ENCODE measurements at regions not wholly inside any gene's neighbourhood (a gene's known extent, or its start where the extent isn't known, plus 50 kb on each side); places are given as distances from the start of the nearest gene placed in this dataset.
"Not testable (repeated sequence)": the region's sequence is repeated elsewhere in the genome, so short reads cannot be mapped to it uniquely, and the experiment has no call there.

- Histone ChIP-seq H3K9me3 (ENCODE audit: insufficient read depth, low read depth, low read length) (peaks cover 6% of the 10 kb centered on the region), H3K27me3 (ENCODE audit: insufficient read depth, low read length) (no peaks in the 10 kb centered on the region), H3K79me1 (ENCODE audit: low read length) (no peaks in the 10 kb centered on the region), H3K79me2 (ENCODE audit: control insufficient read depth, insufficient read depth, low read length, poor library complexity) (no peaks in the 10 kb centered on the region), H3K36me3 (ENCODE audit: control insufficient read depth in 1 of 2, insufficient read depth in 2 of 2, low read length in 2 of 2) (no peaks in the 10 kb centered on the region), H3K4ac (ENCODE audit: low read depth, low read length) (no peak overlapping the region), H2BK5ac (ENCODE audit: low read depth, low read length, poor library complexity) (no peak overlapping the region), H3K18ac (ENCODE audit: low read length) (no peak overlapping the region), H4K91ac (ENCODE audit: low read depth, low read length) (no peak overlapping the region), H3K4me2 (ENCODE audit: low read length) (no peak overlapping the region), H4K8ac (ENCODE audit: low read depth, low read length) (no peak overlapping the region), H3K14ac (ENCODE audit: low read length) (no peak overlapping the region), H2BK120ac (ENCODE audit: insufficient read depth, low read length, poor library complexity) (no peak overlapping the region), H3K23ac (ENCODE audit: low read length) (no peak overlapping the region), H3K27ac (ENCODE audit: low read depth, low read length) (no peak overlapping the region), H2AK5ac (ENCODE audit: low read length) (peak overlapping the region; percentile 11), H4K12ac (ENCODE audit: low read depth, low read length) (no peak overlapping the region), H3K9ac (ENCODE audit: low read length) (no peak overlapping the region), H3K4me1 (ENCODE audit: control insufficient read depth in 1 of 2, insufficient read depth in 2 of 2, low read length in 2 of 2) (peaks cover 7 to 15% of the 10 kb centered on the region in 2 experiments), H2BK12ac (ENCODE audit: low read length) (no peak overlapping the region), H2AFZ (ENCODE audit: insufficient read depth, low read length, poor library complexity) (no peak overlapping the region), H3K4me3 (ENCODE audit: low read depth, low read length) (peak overlapping the region; percentile 5)
- WGBS (ENCODE audit: extremely low coverage, insufficient coverage, insufficient read length): no CpG with 5 or more reads among the region's 32 CpGs
- DNase-seq: no peak
These were observed 104.5 kb upstream of the ALKAL2 start for GRCh38 chr2:392181-392925.

GRCh38 chr2:391696-392095 lies 103.8 kb upstream of the ALKAL2 start:
- Histone ChIP-seq H4K91ac (ENCODE audit: low read depth, low read length) (no peak overlapping the region), H3K18ac (ENCODE audit: low read length) (no peak overlapping the region), H3K14ac (ENCODE audit: low read length) (no peak overlapping the region), H3K79me1 (ENCODE audit: low read length) (no peaks in the 10 kb centered on the region), H3K4me2 (ENCODE audit: low read length) (no peak overlapping the region), H3K27ac (ENCODE audit: low read depth, low read length) (no peak overlapping the region), H2BK5ac (ENCODE audit: low read depth, low read length, poor library complexity) (no peak overlapping the region), H3K9ac (ENCODE audit: low read length) (no peak overlapping the region), H3K23ac (ENCODE audit: low read length) (no peak overlapping the region), H4K8ac (ENCODE audit: low read depth, low read length) (no peak overlapping the region), H3K4ac (ENCODE audit: low read depth, low read length) (no peak overlapping the region), H3K27me3 (ENCODE audit: insufficient read depth, low read length) (no peaks in the 10 kb centered on the region), H4K12ac (ENCODE audit: low read depth, low read length) (no peak overlapping the region), H2BK120ac (ENCODE audit: insufficient read depth, low read length, poor library complexity) (no peak overlapping the region), H2AK5ac (ENCODE audit: low read length) (no peak overlapping the region), H3K79me2 (ENCODE audit: control insufficient read depth, insufficient read depth, low read length, poor library complexity) (no peaks in the 10 kb centered on the region), H3K36me3 (ENCODE audit: control insufficient read depth in 1 of 2, insufficient read depth in 2 of 2, low read length in 2 of 2) (no peaks in the 10 kb centered on the region), H3K4me3 (ENCODE audit: low read depth, low read length) (no peak overlapping the region), H3K4me1 (ENCODE audit: control insufficient read depth in 1 of 2, insufficient read depth in 2 of 2, low read length in 2 of 2) (peaks cover 7 to 15% of the 10 kb centered on the region in 2 experiments), H2BK12ac (ENCODE audit: low read length) (no peak overlapping the region), H3K9me3 (ENCODE audit: insufficient read depth, low read depth, low read length) (peaks cover 6% of the 10 kb centered on the region), H2AFZ (ENCODE audit: insufficient read depth, low read length, poor library complexity) (no peak overlapping the region)
- WGBS (ENCODE audit: extremely low coverage, insufficient coverage, insufficient read length): no CpG with 5 or more reads among the region's 6 CpGs
- DNase-seq: peak; percentile 13 to 62

GRCh38 chr2:390959-391358 lies 103.1 kb upstream of the ALKAL2 start:
- H3K23ac ChIP-seq (ENCODE audit: low read length): no peak overlapping the region
- peaks cover 7 to 15% of the 10 kb centered on the region in 2 experiments for H3K4me1 ChIP-seq (ENCODE audit: control insufficient read depth in 1 of 2, insufficient read depth in 2 of 2, low read length in 2 of 2)
- H2AK5ac ChIP-seq (ENCODE audit: low read length): no peak overlapping the region
- H3K4ac ChIP-seq (ENCODE audit: low read depth, low read length): no peak overlapping the region
- no peak overlapping the region for H4K8ac ChIP-seq (ENCODE audit: low read depth, low read length)
- H4K12ac ChIP-seq (ENCODE audit: low read depth, low read length): no peak overlapping the region
- H3K14ac ChIP-seq (ENCODE audit: low read length): no peak overlapping the region
- no peak overlapping the region for H2AFZ ChIP-seq (ENCODE audit: insufficient read depth, low read length, poor library complexity)
- H3K27ac ChIP-seq (ENCODE audit: low read depth, low read length): no peak overlapping the region
- no peak overlapping the region for H4K91ac ChIP-seq (ENCODE audit: low read depth, low read length)
- H3K4me3 ChIP-seq (ENCODE audit: low read depth, low read length): no peak overlapping the region
- H3K9me3 ChIP-seq (ENCODE audit: insufficient read depth, low read depth, low read length): peaks cover 5% of the 10 kb centered on the region
- no peak overlapping the region for H2BK120ac ChIP-seq (ENCODE audit: insufficient read depth, low read length, poor library complexity)
- no peak overlapping the region for H2BK5ac ChIP-seq (ENCODE audit: low read depth, low read length, poor library complexity)
- no peak overlapping the region for H3K4me2 ChIP-seq (ENCODE audit: low read length)
- H3K18ac ChIP-seq (ENCODE audit: low read length): no peak overlapping the region
- H3K27me3 ChIP-seq (ENCODE audit: insufficient read depth, low read length): no peaks in the 10 kb centered on the region
- no peak for DNase-seq
- H3K79me1 ChIP-seq (ENCODE audit: low read length): no peaks in the 10 kb centered on the region
- H3K9ac ChIP-seq (ENCODE audit: low read length): no peak overlapping the region
- no peaks in the 10 kb centered on the region for H3K79me2 ChIP-seq (ENCODE audit: control insufficient read depth, insufficient read depth, low read length, poor library complexity)
- no CpG with 5 or more reads among the region's 14 CpGs for WGBS (ENCODE audit: extremely low coverage, insufficient coverage, insufficient read length)
- H2BK12ac ChIP-seq (ENCODE audit: low read length): no peak overlapping the region
- no peaks in the 10 kb centered on the region for H3K36me3 ChIP-seq (ENCODE audit: control insufficient read depth in 1 of 2, insufficient read depth in 2 of 2, low read length in 2 of 2)

- not testable (repeated sequence) for H3K27ac ChIP-seq (ENCODE audit: low read depth, low read length); H3K27me3 ChIP-seq (ENCODE audit: insufficient read depth, low read length); H3K14ac ChIP-seq (ENCODE audit: low read length); H3K9ac ChIP-seq (ENCODE audit: low read length); H2BK12ac ChIP-seq (ENCODE audit: low read length); H3K4me3 ChIP-seq (ENCODE audit: low read depth, low read length); H3K23ac ChIP-seq (ENCODE audit: low read length); H2BK120ac ChIP-seq (ENCODE audit: insufficient read depth, low read length, poor library complexity); H4K91ac ChIP-seq (ENCODE audit: low read depth, low read length); H4K12ac ChIP-seq (ENCODE audit: low read depth, low read length); H2AFZ ChIP-seq (ENCODE audit: insufficient read depth, low read length, poor library complexity); H3K79me1 ChIP-seq (ENCODE audit: low read length); H3K36me3 ChIP-seq (ENCODE audit: control insufficient read depth in 1 of 2, insufficient read depth in 2 of 2, low read length in 2 of 2); H2AK5ac ChIP-seq (ENCODE audit: low read length); DNase-seq; H3K9me3 ChIP-seq (ENCODE audit: insufficient read depth, low read depth, low read length); H3K4me2 ChIP-seq (ENCODE audit: low read length); H2BK5ac ChIP-seq (ENCODE audit: low read depth, low read length, poor library complexity); H3K4ac ChIP-seq (ENCODE audit: low read depth, low read length); H4K8ac ChIP-seq (ENCODE audit: low read depth, low read length); H3K18ac ChIP-seq (ENCODE audit: low read length); H3K79me2 ChIP-seq (ENCODE audit: control insufficient read depth, insufficient read depth, low read length, poor library complexity)
- H3K4me1 ChIP-seq (ENCODE audit: control insufficient read depth in 1 of 2, insufficient read depth in 2 of 2, low read length in 2 of 2): peaks cover 7 to 13% of the 10 kb centered on the region in 2 experiments
- WGBS (ENCODE audit: extremely low coverage, insufficient coverage, insufficient read length): no CpG with 5 or more reads among the region's 15 CpGs
These were observed 102.1 kb upstream of the ALKAL2 start for GRCh38 chr2:389985-390384.
